ENCODE measurements at regions not wholly inside any gene's neighbourhood (a gene's known extent, or its start where the extent isn't known, plus 50 kb on each side); places are given as distances from the start of the nearest gene placed in this dataset.
A peak's percentile ranks its signal among the peaks of the same experiment; 100 is the strongest.

DNA sequence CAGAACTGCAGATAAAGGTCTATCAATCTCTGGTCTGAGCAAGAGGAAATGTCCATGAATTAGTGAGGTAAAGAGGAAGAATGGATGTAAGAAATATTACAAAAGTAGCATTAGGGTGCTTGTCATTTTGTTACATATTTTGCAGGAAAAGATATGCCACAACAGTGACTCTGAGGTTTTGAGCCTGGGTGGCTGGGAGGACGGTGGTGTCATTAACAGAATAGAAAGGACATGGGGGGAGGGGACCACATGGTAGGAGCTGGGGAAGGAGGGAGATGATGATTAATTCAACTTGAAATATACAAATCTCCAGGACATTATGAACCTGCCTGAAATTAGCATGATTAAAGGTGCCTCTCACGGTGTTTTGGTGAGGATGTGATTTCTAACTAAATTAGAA, 245.5 kb upstream of the MDFIC2 start:
- Histone ChIP-seq H3K9me3 (no peaks in the 10 kb centered on the region), H3K4me1 (no peaks in the 10 kb centered on the region), H3K36me3 (no peaks in the 10 kb centered on the region), H3K27ac (no peak overlapping the region), H3K27me3 (no peaks in the 10 kb centered on the region), H3K4me3 (no peak overlapping the region)
- TF ChIP-seq, protein P1, sequence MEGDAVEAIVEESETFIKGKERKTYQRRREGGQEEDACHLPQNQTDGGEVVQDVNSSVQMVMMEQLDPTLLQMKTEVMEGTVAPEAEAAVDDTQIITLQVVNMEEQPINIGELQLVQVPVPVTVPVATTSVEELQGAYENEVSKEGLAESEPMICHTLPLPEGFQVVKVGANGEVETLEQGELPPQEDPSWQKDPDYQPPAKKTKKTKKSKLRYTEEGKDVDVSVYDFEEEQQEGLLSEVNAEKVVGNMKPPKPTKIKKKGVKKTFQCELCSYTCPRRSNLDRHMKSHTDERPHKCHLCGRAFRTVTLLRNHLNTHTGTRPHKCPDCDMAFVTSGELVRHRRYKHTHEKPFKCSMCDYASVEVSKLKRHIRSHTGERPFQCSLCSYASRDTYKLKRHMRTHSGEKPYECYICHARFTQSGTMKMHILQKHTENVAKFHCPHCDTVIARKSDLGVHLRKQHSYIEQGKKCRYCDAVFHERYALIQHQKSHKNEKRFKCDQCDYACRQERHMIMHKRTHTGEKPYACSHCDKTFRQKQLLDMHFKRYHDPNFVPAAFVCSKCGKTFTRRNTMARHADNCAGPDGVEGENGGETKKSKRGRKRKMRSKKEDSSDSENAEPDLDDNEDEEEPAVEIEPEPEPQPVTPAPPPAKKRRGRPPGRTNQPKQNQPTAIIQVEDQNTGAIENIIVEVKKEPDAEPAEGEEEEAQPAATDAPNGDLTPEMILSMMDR (IDR thresholded peaks at IDR 0.05) = no peak
- no peak for TF ChIP-seq POLR2A (IDR thresholded peaks at IDR 0.05)
- no peak for DNase-seq

DNA sequence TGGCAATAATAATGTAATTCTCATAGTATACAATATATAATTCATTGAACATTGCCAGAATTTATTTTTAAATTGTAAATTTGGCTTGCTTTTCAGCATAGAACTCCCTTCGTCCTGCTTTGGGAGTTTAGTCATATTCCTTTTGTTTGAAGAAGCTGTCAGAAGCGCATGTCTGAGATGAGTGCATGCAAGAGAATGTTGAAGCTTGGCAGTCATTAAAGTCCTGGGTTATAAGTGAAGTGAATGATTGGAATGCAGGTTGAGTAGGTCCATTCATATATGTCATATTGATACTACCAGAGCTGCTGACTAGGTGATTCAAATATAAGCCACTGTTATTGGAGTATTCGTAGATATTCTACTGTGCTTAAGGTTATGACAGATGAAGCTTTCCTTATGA, 243.6 kb upstream of the MDFIC2 start:
- H3K4me3 ChIP-seq = no peak overlapping the region
- DNase-seq = no peak
- TF ChIP-seq, protein P1 (IDR thresholded peaks at IDR 0.05) = no peak
- no peak for TF ChIP-seq POLR2A (IDR thresholded peaks at IDR 0.05)
- H3K27me3 ChIP-seq = no peaks in the 10 kb centered on the region
- no peaks in the 10 kb centered on the region for H3K4me1 ChIP-seq
- H3K27ac ChIP-seq = no peak overlapping the region
- no peaks in the 10 kb centered on the region for H3K36me3 ChIP-seq
- no peaks in the 10 kb centered on the region for H3K9me3 ChIP-seq

DNA sequence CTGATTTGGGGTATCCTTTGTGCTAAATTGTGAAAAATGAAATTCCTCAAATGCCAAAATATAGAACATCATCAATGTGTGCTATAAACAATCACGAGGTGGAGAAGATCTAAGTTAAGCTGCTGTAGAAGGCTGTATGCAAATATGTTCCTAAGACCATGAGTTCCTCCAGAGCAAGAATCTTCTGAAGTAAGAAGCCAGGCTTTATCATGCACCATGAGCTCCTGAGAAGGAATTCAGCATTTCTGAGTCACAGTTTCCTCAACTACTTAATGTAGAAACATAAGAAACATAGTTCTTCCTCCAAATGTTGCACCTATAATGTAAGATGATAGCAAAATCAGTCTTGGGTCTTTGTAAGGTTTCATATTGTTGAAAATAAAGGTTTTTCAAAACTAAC, 241.7 kb upstream of the MDFIC2 start:
- Histone ChIP-seq H3K27ac (no peak overlapping the region), H3K4me3 (no peak overlapping the region), H3K4me1 (no peaks in the 10 kb centered on the region), H3K9me3 (no peaks in the 10 kb centered on the region), H3K36me3 (no peaks in the 10 kb centered on the region), H3K27me3 (no peaks in the 10 kb centered on the region)
- no peak for TF ChIP-seq POLR2A (IDR thresholded peaks at IDR 0.05)
- TF ChIP-seq, protein P1 (IDR thresholded peaks at IDR 0.05) = no peak
- no peak for DNase-seq

DNA sequence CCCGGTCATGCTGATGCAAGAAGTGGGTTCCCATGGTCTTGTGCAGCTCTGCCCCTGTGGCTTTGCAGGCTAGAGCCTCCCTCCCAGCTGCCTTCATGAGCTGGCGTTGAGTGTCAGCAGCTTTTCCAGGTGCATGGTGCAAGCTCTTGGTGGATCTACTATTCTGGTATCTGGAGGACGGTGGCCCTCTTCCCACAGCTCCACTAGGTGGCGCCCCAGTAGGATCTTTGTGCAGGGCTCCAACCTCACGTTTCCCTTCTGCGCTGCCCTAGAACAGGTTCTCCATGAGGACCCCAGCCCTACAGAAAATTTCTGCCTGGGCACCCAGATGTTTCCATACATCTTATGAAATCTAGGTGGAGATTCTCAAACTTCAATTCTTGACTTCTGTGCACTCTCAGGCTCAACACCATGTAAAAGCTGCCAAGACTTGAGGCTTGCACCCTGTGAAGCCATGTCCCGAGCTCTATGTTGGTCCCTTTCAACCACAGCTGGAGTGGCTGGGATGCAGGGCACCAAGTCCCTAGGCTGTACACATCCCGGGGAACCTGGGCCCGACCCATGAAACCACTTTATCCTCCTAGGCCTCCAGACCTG, 238.4 kb upstream of the MDFIC2 start:
- Histone ChIP-seq H3K9me3 (no peaks in the 10 kb centered on the region), H3K27me3 (no peaks in the 10 kb centered on the region), H3K4me3 (no peak overlapping the region), H3K27ac (no peak overlapping the region), H3K4me1 (no peaks in the 10 kb centered on the region), H3K36me3 (no peaks in the 10 kb centered on the region)
- TF ChIP-seq, protein P1 (IDR thresholded peaks at IDR 0.05) = peak; percentile 36 to 74 (median 58)
- TF ChIP-seq POLR2A (IDR thresholded peaks at IDR 0.05) = no peak
- peak; percentile 48 to 84 (median 69) for DNase-seq

DNA sequence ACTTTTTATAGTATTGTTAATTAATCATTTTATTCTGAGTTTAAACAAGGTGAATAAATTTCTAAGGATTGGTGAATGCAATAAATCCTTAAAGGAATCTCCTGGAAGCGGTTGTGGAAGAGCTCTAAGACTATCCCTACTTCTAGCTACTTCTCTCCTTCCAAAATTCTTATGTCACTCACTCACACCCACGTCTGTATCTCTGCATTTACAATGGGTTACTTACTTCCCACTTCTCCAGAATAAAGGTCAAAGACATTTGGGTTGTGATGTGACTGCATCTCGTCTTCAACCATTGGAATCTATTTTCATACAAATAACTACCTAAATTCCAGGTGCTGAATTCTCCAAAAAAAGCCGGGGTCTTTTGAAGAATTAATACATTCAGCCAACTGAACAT, 234.2 kb upstream of the MDFIC2 start:
- H3K27me3 ChIP-seq = no peaks in the 10 kb centered on the region
- H3K27ac ChIP-seq = no peak overlapping the region
- H3K4me3 ChIP-seq = no peak overlapping the region
- no peak for TF ChIP-seq POLR2A (IDR thresholded peaks at IDR 0.05)
- TF ChIP-seq, protein P1 (IDR thresholded peaks at IDR 0.05) = no peak
- no peaks in the 10 kb centered on the region for H3K4me1 ChIP-seq
- no peaks in the 10 kb centered on the region for H3K9me3 ChIP-seq
- no peaks in the 10 kb centered on the region for H3K36me3 ChIP-seq
- no peak for DNase-seq

DNA sequence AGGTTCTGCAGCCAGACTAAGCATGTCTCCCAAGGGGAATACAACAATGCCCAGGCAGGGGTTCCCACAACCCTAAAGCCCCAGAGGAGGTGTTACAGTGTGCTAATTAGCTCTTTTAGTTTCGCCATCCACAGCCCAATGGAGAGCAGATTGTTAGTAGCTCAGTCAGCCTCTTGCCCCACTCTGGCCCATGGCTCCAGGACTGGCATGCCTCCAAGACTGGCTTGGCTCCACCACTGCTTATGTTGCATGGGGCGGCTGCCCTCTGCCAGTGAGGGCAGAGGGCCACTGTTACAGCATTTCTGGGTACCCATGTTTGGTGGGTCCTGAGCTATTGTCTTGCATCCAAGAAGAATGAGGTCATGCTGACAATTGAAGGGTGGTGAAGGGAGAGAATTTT, 231.1 kb upstream of the MDFIC2 start:
- TF ChIP-seq, protein P1 (IDR thresholded peaks at IDR 0.05) = no peak
- TF ChIP-seq POLR2A (IDR thresholded peaks at IDR 0.05) = no peak
- no peak overlapping the region for H3K4me3 ChIP-seq

More for the DNA sequence above, 231.1 kb upstream of the MDFIC2 start:
- H3K27me3 ChIP-seq = no peaks in the 10 kb centered on the region
- no peak overlapping the region for H3K27ac ChIP-seq
- H3K36me3 ChIP-seq = no peaks in the 10 kb centered on the region
- H3K9me3 ChIP-seq = no peaks in the 10 kb centered on the region
- no peaks in the 10 kb centered on the region for H3K4me1 ChIP-seq
- DNase-seq = no peak

Measured in Peyer's patch (tissue), 4 donors.